HepG2 (cell line): ENCODE measurements at regions not wholly inside any gene's neighbourhood (a gene's known extent, or its start where the extent isn't known, plus 50 kb on each side); places are given as distances from the start of the nearest gene placed in this dataset.

Experiments
- small RNA-seq, 3 experiments: library from RNA; depleted of rRNA; stranded (forward); fragments of <200 nt; gene quantifications; one replicate each; pipeline ENCODE3, GENCODE V24; 2012; ENCODE audit warnings: low read depth in 2 of 3, low replicate concordance in 1 of 3; ENCODE audit not compliant: insufficient read length in 3 of 3, insufficient read depth in 2 of 3

Small RNA genes in the stretch of these regions (small RNA-seq; reads per million reads assigned to genes)
- 0 reads per million in 3 experiments for gene RF00402
